Germinal center (tissue), 1 donor: ENCODE measurements at regions not wholly inside any gene's neighbourhood (a gene's known extent, or its start where the extent isn't known, plus 50 kb on each side); places are given as distances from the start of the nearest gene placed in this dataset.
"Not testable (repeated sequence)": the region's sequence is repeated elsewhere in the genome, so short reads cannot be mapped to it uniquely, and the experiment has no call there.

Source experiments
- DNase-seq: peaks from one replicate; pipeline ENCODE4 v3.0.0; 2012; ENCODE audit warnings: mixed read lengths, low spot score

DNA sequence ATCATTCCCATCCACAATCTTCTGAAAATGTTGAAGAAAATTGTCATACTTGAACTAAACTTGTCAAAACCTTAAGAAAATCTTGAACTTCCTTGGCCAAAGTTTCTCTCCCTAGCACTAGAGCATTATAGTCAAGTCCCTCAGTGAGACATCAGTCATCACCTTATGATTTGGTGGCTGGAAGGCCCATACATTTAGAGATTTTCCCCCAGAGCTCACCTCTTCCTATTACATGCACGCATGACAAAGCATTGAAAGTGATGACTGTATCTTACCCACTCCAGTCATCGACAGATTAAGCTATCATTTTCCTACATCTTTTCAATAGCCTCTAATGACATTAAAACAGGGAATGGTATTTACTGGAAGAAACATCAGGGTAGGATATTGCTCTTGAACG is 948.8 kb downstream of the TMEM121 start:
- DNase-seq = not testable (repeated sequence)

DNA sequence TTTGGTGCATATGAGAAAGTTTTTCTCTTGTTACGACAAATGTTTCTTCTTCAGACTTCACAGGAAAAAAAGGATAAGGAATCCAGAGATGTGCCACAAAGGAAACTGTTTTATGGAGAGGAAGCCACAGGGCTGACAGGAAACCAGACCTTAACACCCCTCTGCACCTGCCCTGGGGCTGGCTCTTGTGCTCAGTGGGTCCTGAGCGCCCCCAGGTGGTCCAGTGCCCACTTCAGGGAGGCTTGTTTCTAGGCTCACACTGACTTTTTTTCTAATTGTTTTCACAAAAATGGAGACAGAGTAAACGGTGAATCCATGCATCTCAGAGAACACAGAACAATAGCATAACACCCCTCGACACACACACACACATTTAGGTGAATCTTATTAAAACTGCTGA is 951.2 kb downstream of the TMEM121 start:
- not testable (repeated sequence) for DNase-seq

GRCh38 chr14:106480287-106480686 is 953.9 kb downstream of the TMEM121 start:
- not testable (repeated sequence) for DNase-seq

- not testable (repeated sequence) for DNase-seq
These were observed 955.8 kb downstream of the TMEM121 start for GRCh38 chr14:106482213-106482612.

GRCh38 chr14:106487600-106487999 is 961.2 kb downstream of the TMEM121 start:
- DNase-seq = no peak

- DNase-seq = no peak
These were observed 961.9 kb downstream of the TMEM121 start for GRCh38 chr14:106488291-106488690.

DNA sequence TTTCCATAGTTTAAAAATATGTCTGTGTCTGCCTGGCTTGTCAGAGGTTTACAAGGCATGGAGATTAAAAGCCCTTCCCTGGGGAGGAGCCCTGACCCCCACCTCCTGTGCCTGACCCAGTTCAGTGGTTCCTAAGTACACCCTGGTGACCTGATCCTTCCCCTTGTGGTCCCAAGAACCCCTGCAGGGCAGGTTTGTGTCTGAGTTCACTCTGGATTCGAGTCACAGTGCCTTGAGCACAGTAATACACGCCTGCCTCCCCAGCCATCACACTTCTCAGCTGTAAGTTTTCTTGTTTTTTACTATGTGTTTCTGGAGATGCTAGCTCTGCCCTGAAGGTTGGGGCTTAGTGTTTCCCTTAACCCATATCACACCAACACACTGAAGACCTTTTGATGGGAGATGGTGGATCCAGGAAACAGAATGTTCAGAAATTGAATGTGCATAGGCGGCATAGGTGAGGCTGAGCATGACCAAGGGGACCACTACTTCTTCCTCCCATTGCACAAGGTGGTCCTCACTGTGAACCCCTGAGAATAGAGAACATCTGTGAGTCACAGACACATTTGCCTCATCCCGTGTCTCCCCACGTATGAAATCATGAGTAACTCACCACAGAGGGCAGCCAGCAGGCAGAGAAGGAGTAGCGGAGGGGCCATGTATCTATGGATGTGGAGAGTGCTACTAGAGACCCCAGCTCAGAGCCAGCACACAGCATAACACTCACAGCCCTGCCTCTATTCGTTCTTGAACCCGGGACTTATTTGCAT is 962.9 kb downstream of the TMEM121 start:
- DNase-seq = no peak

DNA sequence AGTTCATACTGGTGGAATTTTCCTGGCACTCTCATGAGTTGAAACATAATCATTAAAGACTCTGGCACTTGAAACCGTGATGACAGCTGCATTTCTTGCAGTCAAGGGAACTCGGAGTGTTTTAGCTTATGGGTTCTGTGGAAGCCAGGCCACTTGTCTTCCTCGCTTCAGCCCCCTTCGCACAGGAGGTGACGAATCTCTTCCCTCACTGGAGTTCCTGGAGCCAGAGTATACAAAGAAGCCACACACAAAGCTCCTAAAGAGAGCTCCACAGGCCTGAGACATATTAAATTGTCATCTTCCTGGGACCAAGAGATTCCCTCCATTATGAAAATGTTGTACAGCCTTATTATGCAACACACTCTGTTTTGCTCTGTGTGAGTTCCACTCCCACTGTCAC is 964.1 kb downstream of the TMEM121 start:
- no peak for DNase-seq

DNA sequence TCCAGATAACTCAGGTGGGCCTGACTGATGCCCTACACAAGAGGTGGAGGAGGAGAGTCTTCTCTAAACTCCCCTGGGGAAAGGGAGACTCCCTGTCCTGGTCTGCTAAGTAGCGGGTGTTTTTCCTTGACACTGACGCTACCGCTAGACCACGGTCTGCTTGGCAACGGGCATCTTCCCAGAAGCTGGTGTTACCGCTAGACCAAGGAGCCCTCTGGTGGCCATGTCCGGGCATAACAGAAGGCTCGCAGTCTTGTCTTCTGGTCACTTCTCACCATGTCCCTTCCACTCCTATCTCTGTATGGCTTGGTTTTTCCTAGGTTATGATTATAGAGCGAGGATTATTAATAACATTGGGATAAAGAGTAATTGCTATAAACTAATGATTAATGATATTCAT is 965.5 kb downstream of the TMEM121 start:
- DNase-seq = no peak

GRCh38 chr14:106493962-106494823 is 967.8 kb downstream of the TMEM121 start:
- no peak for DNase-seq

DNA sequence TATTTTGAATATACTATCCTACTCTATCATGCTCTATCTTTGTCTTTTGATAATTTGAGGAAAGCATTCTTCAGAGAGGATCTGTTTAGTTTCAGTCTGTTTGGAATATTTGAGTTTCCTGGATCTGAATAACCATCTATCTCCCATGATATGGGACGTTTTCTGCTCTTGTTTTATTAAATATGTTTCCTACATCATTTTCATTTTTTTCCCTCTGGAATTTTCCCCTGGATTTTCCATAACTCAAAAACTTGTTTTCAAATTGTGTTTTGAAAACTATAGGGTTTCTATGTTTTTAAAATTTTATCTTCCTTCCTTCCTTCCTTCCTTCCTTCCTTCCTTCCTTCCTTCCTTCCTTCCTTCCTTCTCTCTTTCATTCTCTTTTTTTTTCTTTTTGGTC is 974.2 kb downstream of the TMEM121 start:
- no peak for DNase-seq

- DNase-seq = no peak
These were observed 975.5 kb downstream of the TMEM121 start for GRCh38 chr14:106501898-106502297.

- DNase-seq = no peak
These were observed 979.0 kb downstream of the TMEM121 start for GRCh38 chr14:106505366-106505765.

- DNase-seq = no peak
These were observed 980.5 kb downstream of the TMEM121 start for GRCh38 chr14:106506881-106507305.

GRCh38 chr14:106507354-106507753 is 981.0 kb downstream of the TMEM121 start:
- no peak for DNase-seq

DNA sequence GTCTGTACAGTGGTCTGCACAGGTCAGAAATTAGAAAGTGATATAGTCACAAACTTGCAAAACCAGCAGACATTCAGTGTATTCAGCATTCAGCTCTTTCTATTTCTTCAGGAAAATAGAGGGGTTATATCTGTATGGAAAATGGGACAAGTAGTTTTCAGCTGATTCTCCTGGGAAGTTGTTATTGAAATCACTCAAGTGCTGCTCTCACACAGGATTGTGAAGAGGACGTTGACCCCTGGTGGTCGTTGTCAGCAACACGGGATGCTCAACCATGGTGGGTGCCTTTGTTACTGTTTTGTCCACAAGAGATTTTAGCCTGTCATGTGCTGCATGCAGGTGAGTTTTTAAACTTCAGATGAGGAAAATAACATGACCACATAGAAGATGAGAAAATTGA is 981.8 kb downstream of the TMEM121 start:
- DNase-seq = no peak

- no peak for DNase-seq
These were observed 982.8 kb downstream of the TMEM121 start for GRCh38 chr14:106509176-106509575.

DNA sequence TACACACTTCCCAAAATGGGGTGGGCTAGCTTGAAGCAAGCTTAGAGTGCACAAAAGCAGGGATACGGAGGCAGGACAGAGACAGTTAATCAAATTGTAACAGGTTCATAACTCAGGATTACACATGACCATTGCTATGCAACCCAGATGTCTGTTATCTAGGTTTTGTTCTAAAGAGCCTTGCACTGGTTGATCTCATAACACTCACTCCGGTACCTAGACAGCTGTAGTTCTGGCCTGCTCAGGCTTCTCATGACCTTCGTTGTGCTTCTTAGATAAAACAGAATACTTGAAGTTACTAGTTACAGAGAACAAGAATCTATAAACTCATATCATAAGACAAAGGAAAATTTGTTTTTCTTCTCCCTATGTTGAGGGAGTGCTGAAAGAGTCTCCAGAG is 983.4 kb downstream of the TMEM121 start:
- DNase-seq = no peak

- DNase-seq = no peak
These were observed 984.8 kb downstream of the TMEM121 start for GRCh38 chr14:106511006-106511799.

DNA sequence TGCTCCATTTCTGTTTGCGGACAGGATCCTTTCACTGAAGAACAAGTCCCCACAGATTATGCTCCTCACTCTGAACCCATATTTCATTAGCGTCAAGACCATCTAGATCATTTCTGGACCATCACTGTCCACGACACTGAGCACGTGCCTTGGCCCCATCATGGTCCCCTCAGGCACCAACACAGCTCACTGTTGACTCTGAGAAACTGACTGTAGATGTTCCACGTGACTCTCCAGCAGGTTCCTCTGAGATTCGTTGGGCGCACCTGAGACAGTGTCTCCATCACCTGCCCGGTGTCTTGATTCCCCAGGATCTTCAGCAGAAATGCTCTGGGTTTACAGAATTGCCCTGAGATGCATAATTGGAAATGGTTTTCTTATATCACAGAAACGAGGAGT is 985.4 kb downstream of the TMEM121 start:
- no peak for DNase-seq

DNA sequence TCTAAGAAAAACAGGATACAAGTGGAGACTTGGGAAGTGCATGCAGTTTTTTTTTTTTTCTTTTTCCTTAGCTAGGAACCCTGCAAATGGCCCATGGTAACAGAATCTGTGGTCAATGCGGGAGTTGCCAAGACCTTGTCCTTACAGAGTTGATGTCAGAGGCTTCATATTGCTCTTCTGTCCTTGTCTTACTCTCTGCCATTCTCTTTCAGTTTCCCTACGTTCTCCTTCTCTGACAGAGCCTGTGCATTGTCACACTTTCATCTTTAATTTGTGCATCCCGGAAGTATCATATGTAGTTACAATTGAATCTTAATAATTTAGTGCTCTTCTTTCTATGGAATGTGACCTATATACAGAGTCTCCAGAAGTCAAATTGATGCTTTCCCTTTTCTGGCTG is 986.9 kb downstream of the TMEM121 start:
- no peak for DNase-seq
